ENCODE measurements at regions not wholly inside any gene's neighbourhood (a gene's known extent, or its start where the extent isn't known, plus 50 kb on each side); places are given as distances from the start of the nearest gene placed in this dataset.

GRCh38 chr22:27213294-27213693 is 555.9 kb downstream of the MIAT start:
- Histone ChIP-seq H3K4me1 (peaks cover 17 to 31% of the 10 kb centered on the region in 2 donors), H3K27me3 (no peaks in the 10 kb centered on the region), H3K9me3 (no peaks in the 10 kb centered on the region), H3K27ac (peak overlapping the region; percentile 58 to 67 (median 63)), H3K4me3 (replicated peaks in 1 of 3) (no peak overlapping the region), H3K36me3 (no peaks in the 10 kb centered on the region)
- DNase-seq = no peak
- intact Hi-C loops (cut with DNase I) = no loop called here
- TF ChIP-seq POLR2A (IDR thresholded peaks at IDR 0.05) = no peak
- no peak for TF ChIP-seq CTCF (IDR thresholded peaks at IDR 0.05)
- 82 to 88% methylated on average over 4 of the region's 4 CpGs for WGBS, 2 donors

GRCh38 chr22:27213766-27214581 is 556.6 kb downstream of the MIAT start:
- TF ChIP-seq POLR2A (IDR thresholded peaks at IDR 0.05) (no peak), CTCF (IDR thresholded peaks at IDR 0.05) (no peak)
- 51 to 57% methylated on average over 17 of the region's 17 CpGs for WGBS, 2 donors
- Histone ChIP-seq H3K4me3 (replicated peaks in 1 of 3) (no peak overlapping the region), H3K9me3 (no peaks in the 10 kb centered on the region), H3K4me1 (peaks cover 17 to 31% of the 10 kb centered on the region in 2 donors), H3K27ac (peak overlapping the region; percentile 58 to 67 (median 63)), H3K27me3 (no peaks in the 10 kb centered on the region), H3K36me3 (no peaks in the 10 kb centered on the region)
- DNase-seq = peak; percentile 52 to 60
- intact Hi-C loops (cut with DNase I) = no loop called here

GRCh38 chr22:27214691-27215090 is 557.3 kb downstream of the MIAT start:
- Histone ChIP-seq H3K4me1 (peaks cover 17 to 31% of the 10 kb centered on the region in 2 donors), H3K9me3 (no peaks in the 10 kb centered on the region), H3K27ac (peak overlapping the region; percentile 58 to 67 (median 63)), H3K4me3 (replicated peaks in 1 of 3) (no peak overlapping the region), H3K36me3 (no peaks in the 10 kb centered on the region), H3K27me3 (no peaks in the 10 kb centered on the region)
- no peak for DNase-seq
- TF ChIP-seq CTCF (IDR thresholded peaks at IDR 0.05) = no peak
- intact Hi-C loops (cut with DNase I) = no loop called here
- 73 to 80% methylated on average over 6 of the region's 6 CpGs for WGBS, 2 donors

GRCh38 chr22:27215871-27216270 is 558.5 kb downstream of the MIAT start:
- DNase-seq = no peak
- 83 to 88% methylated on average over 5 of the region's 5 CpGs for WGBS, 2 donors
- intact Hi-C loops (cut with DNase I) = no loop called here
- no peak overlapping the region for H3K27ac ChIP-seq
- H3K36me3 ChIP-seq = no peaks in the 10 kb centered on the region
- H3K4me1 ChIP-seq = peaks cover 17 to 31% of the 10 kb centered on the region in 2 donors
- no peaks in the 10 kb centered on the region for H3K27me3 ChIP-seq
- H3K9me3 ChIP-seq = no peaks in the 10 kb centered on the region
- TF ChIP-seq POLR2A (IDR thresholded peaks at IDR 0.05) (no peak), CTCF (IDR thresholded peaks at IDR 0.05) (no peak)
- H3K4me3 ChIP-seq (replicated peaks in 1 of 3) = no peak overlapping the region

GRCh38 chr22:27216444-27216843 is 559.1 kb downstream of the MIAT start:
- H3K4me1 ChIP-seq = peaks cover 17 to 31% of the 10 kb centered on the region in 2 donors
- H3K9me3 ChIP-seq = no peaks in the 10 kb centered on the region
- H3K27ac ChIP-seq = no peak overlapping the region
- H3K36me3 ChIP-seq = no peaks in the 10 kb centered on the region
- intact Hi-C loops (cut with DNase I) = no loop called here
- TF ChIP-seq CTCF (IDR thresholded peaks at IDR 0.05) (no peak), POLR2A (IDR thresholded peaks at IDR 0.05) (no peak)
- H3K27me3 ChIP-seq = no peaks in the 10 kb centered on the region
- 93 to 100% methylated on average over 1 of the region's 1 CpG for WGBS, 2 donors
- DNase-seq = no peak
- no peak overlapping the region for H3K4me3 ChIP-seq (replicated peaks in 1 of 3)
